ENCODE measurements at regions not wholly inside any gene's neighbourhood (a gene's known extent, or its start where the extent isn't known, plus 50 kb on each side); places are given as distances from the start of the nearest gene placed in this dataset.

DNA sequence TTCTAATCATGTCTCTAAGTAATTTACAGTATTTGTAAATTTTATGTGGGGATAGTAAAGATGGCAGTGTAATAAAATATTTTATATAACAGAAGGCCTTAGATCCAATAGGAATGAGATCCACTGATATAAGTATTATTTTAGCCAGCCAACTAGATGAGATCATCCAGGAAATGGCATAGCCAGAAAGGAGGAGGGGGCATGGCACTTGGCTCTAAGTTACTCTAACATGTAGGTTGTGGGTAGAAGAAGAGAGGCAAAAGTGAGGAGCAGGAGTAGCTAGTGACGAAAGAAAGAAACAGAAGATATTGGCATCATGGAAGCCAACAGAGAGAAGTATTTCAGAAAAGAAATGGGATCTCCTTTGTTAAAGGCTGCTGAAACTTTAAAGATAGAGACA lies 426.1 kb downstream of the PTPRC start:
- TF ChIP-seq, protein P1, sequence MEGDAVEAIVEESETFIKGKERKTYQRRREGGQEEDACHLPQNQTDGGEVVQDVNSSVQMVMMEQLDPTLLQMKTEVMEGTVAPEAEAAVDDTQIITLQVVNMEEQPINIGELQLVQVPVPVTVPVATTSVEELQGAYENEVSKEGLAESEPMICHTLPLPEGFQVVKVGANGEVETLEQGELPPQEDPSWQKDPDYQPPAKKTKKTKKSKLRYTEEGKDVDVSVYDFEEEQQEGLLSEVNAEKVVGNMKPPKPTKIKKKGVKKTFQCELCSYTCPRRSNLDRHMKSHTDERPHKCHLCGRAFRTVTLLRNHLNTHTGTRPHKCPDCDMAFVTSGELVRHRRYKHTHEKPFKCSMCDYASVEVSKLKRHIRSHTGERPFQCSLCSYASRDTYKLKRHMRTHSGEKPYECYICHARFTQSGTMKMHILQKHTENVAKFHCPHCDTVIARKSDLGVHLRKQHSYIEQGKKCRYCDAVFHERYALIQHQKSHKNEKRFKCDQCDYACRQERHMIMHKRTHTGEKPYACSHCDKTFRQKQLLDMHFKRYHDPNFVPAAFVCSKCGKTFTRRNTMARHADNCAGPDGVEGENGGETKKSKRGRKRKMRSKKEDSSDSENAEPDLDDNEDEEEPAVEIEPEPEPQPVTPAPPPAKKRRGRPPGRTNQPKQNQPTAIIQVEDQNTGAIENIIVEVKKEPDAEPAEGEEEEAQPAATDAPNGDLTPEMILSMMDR (IDR thresholded peaks at IDR 0.05): no peak
- TF ChIP-seq POLR2A (IDR thresholded peaks at IDR 0.05): no peak
